HG02759 (cell line): ENCODE measurements at regions not wholly inside any gene's neighbourhood (a gene's known extent, or its start where the extent isn't known, plus 50 kb on each side); places are given as distances from the start of the nearest gene placed in this dataset.

Source experiments
- ATAC-seq: cut with Tn5 transposase; IDR thresholded peaks from one replicate; pipeline ENCODE4 v1.9.1; 2021; ENCODE audit warnings: mild to moderate bottlenecking, moderate library complexity; ENCODE audit not compliant: unreplicated experiment

GRCh38 chr18:41482501-41482900 lies 472.5 kb upstream of the PIK3C3 start:
- no peak for ATAC-seq

DNA sequence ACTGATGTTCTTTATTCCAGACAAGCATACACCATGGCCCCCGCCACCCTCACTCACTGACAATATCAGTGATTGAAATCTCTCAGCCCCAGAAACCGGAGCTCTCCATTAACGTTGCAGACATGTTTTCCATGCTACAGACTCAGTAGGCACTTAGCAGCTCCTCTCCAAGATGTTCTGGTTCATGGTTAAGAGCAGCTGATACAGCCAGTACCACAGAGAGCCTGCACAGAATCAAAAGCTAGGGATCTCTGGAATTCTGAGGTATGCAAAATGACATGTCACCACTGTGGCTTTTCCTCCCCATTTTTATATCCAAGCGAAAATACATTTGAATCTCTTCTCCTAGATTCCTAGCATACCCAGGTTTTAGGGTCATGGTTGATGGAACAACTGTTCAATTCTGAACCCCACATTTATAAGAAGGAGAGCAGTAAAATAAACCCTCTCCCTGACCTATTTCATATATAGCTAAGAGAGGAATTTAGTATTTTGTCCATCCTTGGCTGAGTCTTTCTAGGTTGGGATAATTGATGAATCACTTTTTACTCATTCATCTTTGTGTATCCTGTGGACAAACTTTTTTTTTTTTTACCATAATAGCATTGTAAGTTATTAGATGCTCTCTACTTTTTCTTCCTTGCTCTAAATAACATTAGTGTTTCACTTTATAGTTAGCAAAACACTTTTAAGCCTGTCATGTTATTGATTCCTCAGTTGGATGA lies 488.4 kb upstream of the PIK3C3 start:
- no peak for ATAC-seq

- ATAC-seq: no peak
These were observed 489.6 kb upstream of the PIK3C3 start for GRCh38 chr18:41465386-41465785.

DNA sequence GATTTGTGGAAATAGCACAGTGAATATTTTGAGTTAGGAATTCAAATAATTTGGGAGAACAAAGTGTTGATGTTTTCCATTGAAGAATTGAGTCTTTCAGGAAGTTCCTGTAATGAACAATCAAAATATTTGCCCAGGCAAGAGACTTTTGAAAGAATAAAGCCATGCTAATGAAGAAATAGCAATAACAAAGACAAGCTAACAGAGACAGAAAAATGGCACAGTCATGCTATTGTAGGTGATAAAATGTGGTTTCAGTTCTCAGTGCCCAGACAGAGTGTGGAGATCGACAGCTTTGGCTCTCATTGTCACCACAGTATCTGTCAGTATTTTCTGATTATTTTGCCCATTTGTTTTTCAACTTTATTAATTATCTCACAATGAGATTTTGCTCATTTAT lies 490.8 kb upstream of the PIK3C3 start:
- ATAC-seq: no peak

DNA sequence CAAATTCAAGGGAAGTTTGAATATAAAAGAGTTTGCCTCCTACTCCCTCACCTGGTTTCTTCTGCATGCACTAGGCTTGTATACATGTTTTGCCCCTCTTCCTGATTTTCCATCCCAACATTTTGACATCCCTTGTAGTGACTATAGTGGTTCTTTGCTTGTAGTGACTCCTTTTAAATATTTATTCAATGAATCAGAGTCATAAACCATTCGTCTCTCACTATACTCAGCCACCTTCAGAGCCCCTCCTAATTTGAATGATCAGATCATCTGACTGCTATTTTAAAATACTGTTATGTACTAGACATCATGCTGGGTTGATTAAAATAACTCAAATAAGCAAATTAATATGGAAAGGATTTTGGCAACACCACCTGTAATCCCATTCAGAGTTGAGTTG lies 492.1 kb upstream of the PIK3C3 start:
- no peak for ATAC-seq

DNA sequence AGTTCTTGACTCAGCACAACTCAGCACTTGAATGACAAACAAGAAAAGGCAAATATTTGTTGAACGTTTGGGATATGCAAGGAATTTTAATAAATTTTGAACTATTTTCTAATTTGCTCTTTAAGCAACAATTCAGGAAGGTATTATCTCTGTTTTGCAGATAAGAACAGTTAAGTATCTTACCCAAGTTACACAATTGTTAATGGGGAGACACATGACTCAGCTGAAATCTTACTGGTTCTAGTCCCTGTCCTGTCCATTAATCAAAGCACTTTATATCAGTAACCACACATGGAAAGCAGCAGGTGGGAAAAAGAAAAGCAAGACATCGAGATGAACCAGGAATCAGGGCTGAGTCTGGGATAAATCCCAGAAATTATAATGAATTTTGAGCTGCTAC lies 493.9 kb upstream of the PIK3C3 start:
- no peak for ATAC-seq

- no peak for ATAC-seq
These were observed 495.4 kb upstream of the PIK3C3 start for GRCh38 chr18:41459656-41460055.

GRCh38 chr18:41458376-41458775 lies 496.7 kb upstream of the PIK3C3 start:
- no peak for ATAC-seq

- no peak for ATAC-seq
These were observed 497.2 kb upstream of the PIK3C3 start for GRCh38 chr18:41457765-41458326.

GRCh38 chr18:41456831-41457230 lies 498.2 kb upstream of the PIK3C3 start:
- ATAC-seq: no peak

GRCh38 chr18:41449612-41450011 lies 505.4 kb upstream of the PIK3C3 start:
- no peak for ATAC-seq

GRCh38 chr18:41444943-41445342 lies 510.1 kb upstream of the PIK3C3 start:
- ATAC-seq: no peak

DNA sequence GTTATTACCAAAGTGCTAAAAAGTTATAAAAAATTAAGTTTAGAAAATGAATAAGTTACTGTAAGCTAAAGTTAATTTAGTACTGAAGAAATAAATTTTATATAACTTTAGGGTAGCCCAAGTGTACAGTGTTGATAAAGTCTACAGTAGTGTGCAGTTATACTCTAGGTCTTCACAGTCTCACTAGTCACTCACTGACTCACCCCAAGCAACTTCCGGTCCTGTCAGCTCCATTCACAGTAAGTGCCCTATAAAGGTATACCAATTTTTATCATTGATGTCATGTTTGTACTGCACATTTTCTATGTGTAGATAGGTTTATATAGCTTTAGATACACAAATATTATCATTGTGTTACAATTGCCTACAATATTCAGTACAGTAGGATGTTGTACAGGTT lies 518.3 kb upstream of the PIK3C3 start:
- no peak for ATAC-seq

DNA sequence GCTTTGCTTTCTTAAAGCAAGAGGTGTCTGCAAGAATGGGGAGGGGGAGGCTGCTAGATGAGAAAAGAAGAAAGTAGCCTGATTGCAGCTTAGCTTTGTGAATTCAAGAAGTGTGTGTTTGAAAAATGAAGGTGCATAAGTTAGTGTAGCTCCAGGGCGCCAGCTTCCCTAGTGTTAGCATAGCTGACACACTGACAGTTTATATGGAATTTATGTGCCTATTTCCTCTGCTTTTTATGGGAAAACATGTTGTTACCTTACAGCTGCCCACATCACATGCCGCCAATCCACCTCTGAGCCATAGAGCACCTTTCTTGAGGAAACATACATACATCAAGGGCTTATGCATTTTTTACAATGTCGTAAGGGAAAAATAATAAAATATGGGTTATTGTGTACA lies 536.4 kb upstream of the PIK3C3 start:
- ATAC-seq: no peak

DNA sequence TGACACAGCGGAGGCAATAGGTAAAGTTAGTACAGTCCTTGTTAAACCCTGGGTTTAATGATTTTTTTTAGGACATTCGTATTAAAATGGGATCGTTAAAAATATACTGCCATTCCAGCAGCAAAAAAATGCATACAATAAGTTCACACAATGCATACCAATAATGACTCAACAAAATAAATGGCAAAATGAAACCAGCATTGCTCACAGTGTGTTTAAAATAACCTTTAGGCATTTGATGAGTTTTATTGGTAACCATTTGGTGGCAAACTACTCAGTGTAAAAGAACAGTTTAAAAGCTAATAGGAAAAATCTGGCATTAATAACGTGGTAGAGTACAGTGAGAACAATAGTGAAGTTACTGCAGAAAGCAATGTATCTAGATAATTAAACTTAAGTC lies 539.0 kb upstream of the PIK3C3 start:
- no peak for ATAC-seq

GRCh38 chr18:41410006-41410405 lies 545.0 kb upstream of the PIK3C3 start:
- ATAC-seq: no peak

GRCh38 chr18:41406834-41407233 lies 548.2 kb upstream of the PIK3C3 start:
- no peak for ATAC-seq

DNA sequence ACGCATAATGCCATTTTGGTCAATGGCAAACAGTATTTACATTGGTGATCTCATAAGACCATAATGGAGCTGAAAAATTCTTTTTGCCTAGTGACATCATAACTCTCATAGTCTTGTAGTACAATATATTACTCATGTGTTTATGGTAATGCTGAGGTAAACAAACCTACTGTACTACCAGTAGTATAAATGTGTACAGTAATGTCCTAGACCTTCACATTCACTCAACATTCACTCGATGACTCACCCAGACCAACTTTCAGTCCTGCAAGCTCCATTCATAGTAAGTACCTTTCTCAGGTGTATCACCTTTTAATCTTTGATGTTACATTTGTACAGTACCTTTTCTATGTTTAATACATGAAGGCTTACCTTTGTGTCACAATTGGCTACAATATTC lies 558.2 kb upstream of the PIK3C3 start:
- no peak for ATAC-seq

GRCh38 chr18:41396211-41396610 lies 558.8 kb upstream of the PIK3C3 start:
- no peak for ATAC-seq

DNA sequence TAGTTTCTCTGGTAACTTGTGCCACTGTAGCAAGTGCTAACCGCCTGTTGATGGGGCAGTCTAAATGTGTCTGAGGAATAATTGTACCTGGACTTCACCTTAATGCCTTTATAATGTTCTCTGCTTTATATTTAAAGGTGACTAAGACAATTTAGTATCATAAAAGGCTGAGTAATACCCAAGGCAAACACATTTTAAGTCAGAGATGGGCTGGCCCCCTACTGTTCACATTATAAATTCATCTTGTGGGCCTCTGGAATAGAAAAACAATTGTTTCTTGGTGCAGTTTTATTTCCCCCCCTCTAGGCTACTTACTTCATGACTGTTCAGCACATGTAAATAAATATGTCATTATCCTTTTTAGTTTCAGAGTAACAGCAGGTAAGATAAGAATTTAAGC lies 559.3 kb upstream of the PIK3C3 start:
- ATAC-seq: no peak

GRCh38 chr18:41391616-41392595 lies 563.1 kb upstream of the PIK3C3 start:
- peak; percentile 52 for ATAC-seq

GRCh38 chr18:41390309-41390708 lies 564.7 kb upstream of the PIK3C3 start:
- peak; percentile 79 for ATAC-seq
